GM21576 (cell line): ENCODE measurements at regions not wholly inside any gene's neighbourhood (a gene's known extent, or its start where the extent isn't known, plus 50 kb on each side); places are given as distances from the start of the nearest gene placed in this dataset.

ENCODE experiments used
- ATAC-seq: cut with Tn5 transposase; IDR thresholded peaks from one replicate; pipeline ENCODE4 v1.9.1; 2021; ENCODE audit warnings: mild to moderate bottlenecking, moderate library complexity; ENCODE audit not compliant: unreplicated experiment

- no peak for ATAC-seq
These were observed 352.2 kb downstream of the FSCB start for GRCh38 chr14:44154874-44155273.

GRCh38 chr14:44154446-44154845 lies 352.6 kb downstream of the FSCB start:
- ATAC-seq, result no peak

GRCh38 chr14:44151130-44151820 lies 355.8 kb downstream of the FSCB start:
- no peak for ATAC-seq

- ATAC-seq, result no peak
These were observed 357.5 kb downstream of the FSCB start for GRCh38 chr14:44149597-44149996.

GRCh38 chr14:44142006-44142405 lies 365.1 kb downstream of the FSCB start:
- no peak for ATAC-seq

GRCh38 chr14:44135972-44136371 lies 371.1 kb downstream of the FSCB start:
- no peak for ATAC-seq

GRCh38 chr14:44131861-44132260 lies 375.2 kb downstream of the FSCB start:
- no peak for ATAC-seq

- ATAC-seq, result no peak
These were observed 393.0 kb downstream of the FSCB start for GRCh38 chr14:44113769-44114730.

- no peak for ATAC-seq
These were observed 394.2 kb downstream of the FSCB start for GRCh38 chr14:44112774-44113460.

GRCh38 chr14:44109036-44109435 lies 398.0 kb downstream of the FSCB start:
- ATAC-seq, result no peak

GRCh38 chr14:44108601-44109000 lies 398.5 kb downstream of the FSCB start:
- ATAC-seq, result no peak

- no peak for ATAC-seq
These were observed 399.9 kb downstream of the FSCB start for GRCh38 chr14:44107156-44107555.

- no peak for ATAC-seq
These were observed 407.2 kb downstream of the FSCB start for GRCh38 chr14:44099743-44100488.

GRCh38 chr14:44081146-44081545 lies 425.9 kb downstream of the FSCB start:
- ATAC-seq, result no peak

- no peak for ATAC-seq
These were observed 437.0 kb downstream of the FSCB start for GRCh38 chr14:44070046-44070445.

- ATAC-seq, result no peak
These were observed 453.7 kb downstream of the FSCB start for GRCh38 chr14:44053422-44053821.

- no peak for ATAC-seq
These were observed 465.4 kb downstream of the FSCB start for GRCh38 chr14:44041700-44042099.

- no peak for ATAC-seq
These were observed 466.5 kb downstream of the FSCB start for GRCh38 chr14:44040561-44040960.

GRCh38 chr14:44036248-44036647 lies 470.8 kb downstream of the FSCB start:
- ATAC-seq, result no peak

- no peak for ATAC-seq
These were observed 471.4 kb downstream of the FSCB start for GRCh38 chr14:44035707-44036106.
